Mesothelial cell of epicardium (in vitro differentiated cells): ENCODE measurements at regions not wholly inside any gene's neighbourhood (a gene's known extent, or its start where the extent isn't known, plus 50 kb on each side); places are given as distances from the start of the nearest gene placed in this dataset.

Experiments used
- DNase-seq, 2 experiments: peaks; one replicate each; pipeline ENCODE4 v3.0.0; 2021; ENCODE audit warnings: low spot score in 2 of 2; ENCODE audit not compliant: unreplicated experiment in 2 of 2
- H3K27ac Mint-ChIP-seq: 2 replicates; pipeline ENCODE4 v1.8.0; 2021; ENCODE audit warnings: mixed read lengths
- H3K27me3 Mint-ChIP-seq: 2 replicates; pipeline ENCODE4 v1.8.0; 2021; ENCODE audit warnings: low read depth, mixed read lengths
- H3K36me3 Mint-ChIP-seq: 2 replicates; pipeline ENCODE4 v1.8.0; 2021; ENCODE audit warnings: mixed read lengths
- H3K4me1 Mint-ChIP-seq: 2 replicates; pipeline ENCODE4 v1.8.0; 2021; ENCODE audit warnings: mixed read lengths
- H3K4me3 Mint-ChIP-seq: 2 replicates; pipeline ENCODE4 v1.8.0; 2021; ENCODE audit warnings: mild to moderate bottlenecking, moderate library complexity, mixed read lengths
- H3K9me3 Mint-ChIP-seq: 2 replicates; pipeline ENCODE4 v1.8.0; 2021; ENCODE audit warnings: mixed read lengths
- CTCF ChIP-seq: fragments of 200-600 bp; sonication (generic); IDR thresholded peaks from one replicate; pipeline ENCODE4 v1.5.0; 2021; ENCODE audit warnings: antibody characterized with exemption; ENCODE audit not compliant: unreplicated experiment

GRCh38 chr4:73348185-73348584 lies 55.9 kb upstream of the ALB start:
- peaks cover 6% of the 10 kb centered on the region for H3K9me3 Mint-ChIP-seq
- no peak overlapping the region for H3K4me3 Mint-ChIP-seq
- TF ChIP-seq CTCF, result no peak
- H3K27ac Mint-ChIP-seq, result no peak overlapping the region
- H3K4me1 Mint-ChIP-seq, result peaks cover 2% of the 10 kb centered on the region
- no peak for DNase-seq
- H3K27me3 Mint-ChIP-seq, result no peaks in the 10 kb centered on the region
- H3K36me3 Mint-ChIP-seq, result no peaks in the 10 kb centered on the region

- peaks cover 2% of the 10 kb centered on the region for H3K4me1 Mint-ChIP-seq
These were observed 56.6 kb upstream of the ALB start for GRCh38 chr4:73347497-73347896.

GRCh38 chr4:73345399-73345975 lies 58.6 kb upstream of the ALB start:
- H3K27me3 Mint-ChIP-seq, result no peaks in the 10 kb centered on the region
- no peaks in the 10 kb centered on the region for H3K36me3 Mint-ChIP-seq
- H3K27ac Mint-ChIP-seq, result no peak overlapping the region
- H3K4me1 Mint-ChIP-seq, result peaks cover 13% of the 10 kb centered on the region
- H3K4me3 Mint-ChIP-seq, result no peak overlapping the region
- TF ChIP-seq CTCF, result no peak
- no peak for DNase-seq
- no peaks in the 10 kb centered on the region for H3K9me3 Mint-ChIP-seq

More at GRCh38 chr4:73347497-73347896, 56.6 kb upstream of the ALB start:
- no peaks in the 10 kb centered on the region for H3K27me3 Mint-ChIP-seq
- no peaks in the 10 kb centered on the region for H3K36me3 Mint-ChIP-seq
- H3K9me3 Mint-ChIP-seq, result peaks cover 1% of the 10 kb centered on the region
- no peak for TF ChIP-seq CTCF
- no peak overlapping the region for H3K4me3 Mint-ChIP-seq
- DNase-seq, result no peak
- no peak overlapping the region for H3K27ac Mint-ChIP-seq

- TF ChIP-seq CTCF, result no peak
These were observed 60.0 kb upstream of the ALB start for GRCh38 chr4:73344106-73344505.

GRCh38 chr4:73343432-73343831 lies 60.7 kb upstream of the ALB start:
- Mint-ChIP-seq H3K9me3 (peaks cover 5% of the 10 kb centered on the region), H3K27me3 (no peaks in the 10 kb centered on the region), H3K36me3 (peaks cover under 1% of the 10 kb centered on the region), H3K4me3 (no peak overlapping the region), H3K27ac (no peak overlapping the region), H3K4me1 (peaks cover 13% of the 10 kb centered on the region)
- no peak for TF ChIP-seq CTCF
- DNase-seq, result no peak

More at GRCh38 chr4:73344106-73344505, 60.0 kb upstream of the ALB start:
- Mint-ChIP-seq H3K4me1 (peaks cover 13% of the 10 kb centered on the region), H3K27me3 (no peaks in the 10 kb centered on the region), H3K9me3 (no peaks in the 10 kb centered on the region), H3K27ac (no peak overlapping the region), H3K4me3 (no peak overlapping the region), H3K36me3 (no peaks in the 10 kb centered on the region)
- DNase-seq, result no peak

- no peak overlapping the region for H3K4me3 Mint-ChIP-seq
- peak; percentile 34 for TF ChIP-seq CTCF
- no peak for DNase-seq
- no peaks in the 10 kb centered on the region for H3K27me3 Mint-ChIP-seq
- peaks cover 13% of the 10 kb centered on the region for H3K4me1 Mint-ChIP-seq
- no peak overlapping the region for H3K27ac Mint-ChIP-seq
- H3K36me3 Mint-ChIP-seq, result peaks cover 1% of the 10 kb centered on the region
- peaks cover 8% of the 10 kb centered on the region for H3K9me3 Mint-ChIP-seq
These were observed 62.6 kb upstream of the ALB start for GRCh38 chr4:73341454-73341853.
